ENCODE measurements at regions not wholly inside any gene's neighbourhood (a gene's known extent, or its start where the extent isn't known, plus 50 kb on each side); places are given as distances from the start of the nearest gene placed in this dataset.

GRCh38 chr4:148800940-148801339 is 358.7 kb upstream of the NR3C2 start:
- H3K36me3 ChIP-seq (ENCODE audit: control insufficient read depth in 1 of 2, insufficient read depth in 2 of 2, low read length in 2 of 2): no peaks in the 10 kb centered on the region
- no peaks in the 10 kb centered on the region for H3K27me3 ChIP-seq (ENCODE audit: low read depth, low read length)
- H3K4me3 ChIP-seq (ENCODE audit: low read depth in 1 of 2, low read length in 2 of 2): no peak overlapping the region
- no peaks in the 10 kb centered on the region for H3K9me3 ChIP-seq (ENCODE audit: control insufficient read depth in 1 of 2, low read length in 2 of 2)
- H3K27ac ChIP-seq (ENCODE audit: low read length): no peak overlapping the region
- H3K4me1 ChIP-seq (ENCODE audit: control insufficient read depth in 1 of 2, insufficient read depth in 2 of 2, low read length in 2 of 2): no peaks in the 10 kb centered on the region

- Histone ChIP-seq H3K9me3 (ENCODE audit: control insufficient read depth in 1 of 2, low read length in 2 of 2) (no peaks in the 10 kb centered on the region), H3K4me1 (ENCODE audit: control insufficient read depth in 1 of 2, insufficient read depth in 2 of 2, low read length in 2 of 2) (no peaks in the 10 kb centered on the region), H3K4me3 (ENCODE audit: low read depth in 1 of 2, low read length in 2 of 2) (no peak overlapping the region), H3K27me3 (ENCODE audit: low read depth, low read length) (no peaks in the 10 kb centered on the region), H3K27ac (ENCODE audit: low read length) (no peak overlapping the region), H3K36me3 (ENCODE audit: control insufficient read depth in 1 of 2, insufficient read depth in 2 of 2, low read length in 2 of 2) (no peaks in the 10 kb centered on the region)
Observed at GRCh38 chr4:148800336-148800885, 358.2 kb upstream of the NR3C2 start.

- Histone ChIP-seq H3K27me3 (ENCODE audit: low read depth, low read length) (no peaks in the 10 kb centered on the region), H3K4me3 (ENCODE audit: low read depth in 1 of 2, low read length in 2 of 2) (no peak overlapping the region), H3K27ac (ENCODE audit: low read length) (no peak overlapping the region), H3K36me3 (ENCODE audit: control insufficient read depth in 1 of 2, insufficient read depth in 2 of 2, low read length in 2 of 2) (no peaks in the 10 kb centered on the region), H3K9me3 (ENCODE audit: control insufficient read depth in 1 of 2, low read length in 2 of 2) (no peaks in the 10 kb centered on the region), H3K4me1 (ENCODE audit: control insufficient read depth in 1 of 2, insufficient read depth in 2 of 2, low read length in 2 of 2) (no peaks in the 10 kb centered on the region)
Observed at GRCh38 chr4:148795156-148795864, 353.1 kb upstream of the NR3C2 start.

GRCh38 chr4:148793221-148793620 is 351.0 kb upstream of the NR3C2 start:
- no peak overlapping the region for H3K27ac ChIP-seq (ENCODE audit: low read length)
- no peaks in the 10 kb centered on the region for H3K9me3 ChIP-seq (ENCODE audit: control insufficient read depth in 1 of 2, low read length in 2 of 2)
- H3K36me3 ChIP-seq (ENCODE audit: control insufficient read depth in 1 of 2, insufficient read depth in 2 of 2, low read length in 2 of 2): no peaks in the 10 kb centered on the region
- H3K4me3 ChIP-seq (ENCODE audit: low read depth in 1 of 2, low read length in 2 of 2): no peak overlapping the region
- H3K4me1 ChIP-seq (ENCODE audit: control insufficient read depth in 1 of 2, insufficient read depth in 2 of 2, low read length in 2 of 2): no peaks in the 10 kb centered on the region
- no peaks in the 10 kb centered on the region for H3K27me3 ChIP-seq (ENCODE audit: low read depth, low read length)

GRCh38 chr4:148790691-148791090 is 348.5 kb upstream of the NR3C2 start:
- Histone ChIP-seq H3K4me3 (ENCODE audit: low read depth in 1 of 2, low read length in 2 of 2) (no peak overlapping the region), H3K9me3 (ENCODE audit: control insufficient read depth in 1 of 2, low read length in 2 of 2) (no peaks in the 10 kb centered on the region), H3K36me3 (ENCODE audit: control insufficient read depth in 1 of 2, insufficient read depth in 2 of 2, low read length in 2 of 2) (no peaks in the 10 kb centered on the region), H3K27me3 (ENCODE audit: low read depth, low read length) (no peaks in the 10 kb centered on the region), H3K4me1 (ENCODE audit: control insufficient read depth in 1 of 2, insufficient read depth in 2 of 2, low read length in 2 of 2) (no peaks in the 10 kb centered on the region), H3K27ac (ENCODE audit: low read length) (no peak overlapping the region)

- Histone ChIP-seq H3K27ac (ENCODE audit: low read length) (no peak overlapping the region), H3K4me3 (ENCODE audit: low read depth in 1 of 2, low read length in 2 of 2) (no peak overlapping the region), H3K27me3 (ENCODE audit: low read depth, low read length) (no peaks in the 10 kb centered on the region), H3K9me3 (ENCODE audit: control insufficient read depth in 1 of 2, low read length in 2 of 2) (no peaks in the 10 kb centered on the region), H3K36me3 (ENCODE audit: control insufficient read depth in 1 of 2, insufficient read depth in 2 of 2, low read length in 2 of 2) (no peaks in the 10 kb centered on the region), H3K4me1 (ENCODE audit: control insufficient read depth in 1 of 2, insufficient read depth in 2 of 2, low read length in 2 of 2) (no peaks in the 10 kb centered on the region)
Observed at GRCh38 chr4:148790246-148790645, 348.0 kb upstream of the NR3C2 start.

- Histone ChIP-seq H3K4me3 (ENCODE audit: low read depth in 1 of 2, low read length in 2 of 2) (no peak overlapping the region), H3K27ac (ENCODE audit: low read length) (no peak overlapping the region), H3K4me1 (ENCODE audit: control insufficient read depth in 1 of 2, insufficient read depth in 2 of 2, low read length in 2 of 2) (no peaks in the 10 kb centered on the region), H3K27me3 (ENCODE audit: low read depth, low read length) (no peaks in the 10 kb centered on the region), H3K9me3 (ENCODE audit: control insufficient read depth in 1 of 2, low read length in 2 of 2) (no peaks in the 10 kb centered on the region), H3K36me3 (ENCODE audit: control insufficient read depth in 1 of 2, insufficient read depth in 2 of 2, low read length in 2 of 2) (no peaks in the 10 kb centered on the region)
Observed at GRCh38 chr4:148787831-148788477, 345.7 kb upstream of the NR3C2 start.

- no peaks in the 10 kb centered on the region for H3K4me1 ChIP-seq (ENCODE audit: control insufficient read depth in 1 of 2, insufficient read depth in 2 of 2, low read length in 2 of 2)
- H3K36me3 ChIP-seq (ENCODE audit: control insufficient read depth in 1 of 2, insufficient read depth in 2 of 2, low read length in 2 of 2): no peaks in the 10 kb centered on the region
- no peaks in the 10 kb centered on the region for H3K9me3 ChIP-seq (ENCODE audit: control insufficient read depth in 1 of 2, low read length in 2 of 2)
- H3K27ac ChIP-seq (ENCODE audit: low read length): no peak overlapping the region
- no peaks in the 10 kb centered on the region for H3K27me3 ChIP-seq (ENCODE audit: low read depth, low read length)
- no peak overlapping the region for H3K4me3 ChIP-seq (ENCODE audit: low read depth in 1 of 2, low read length in 2 of 2)
Observed at GRCh38 chr4:148787285-148787684, 345.1 kb upstream of the NR3C2 start.

- Histone ChIP-seq H3K4me1 (ENCODE audit: control insufficient read depth in 1 of 2, insufficient read depth in 2 of 2, low read length in 2 of 2) (no peaks in the 10 kb centered on the region), H3K27me3 (ENCODE audit: low read depth, low read length) (no peaks in the 10 kb centered on the region), H3K4me3 (ENCODE audit: low read depth in 1 of 2, low read length in 2 of 2) (no peak overlapping the region), H3K27ac (ENCODE audit: low read length) (no peak overlapping the region), H3K36me3 (ENCODE audit: control insufficient read depth in 1 of 2, insufficient read depth in 2 of 2, low read length in 2 of 2) (no peaks in the 10 kb centered on the region), H3K9me3 (ENCODE audit: control insufficient read depth in 1 of 2, low read length in 2 of 2) (no peaks in the 10 kb centered on the region)
Observed at GRCh38 chr4:148786699-148787098, 344.5 kb upstream of the NR3C2 start.

GRCh38 chr4:148782284-148782683 is 340.1 kb upstream of the NR3C2 start:
- H3K9me3 ChIP-seq (ENCODE audit: control insufficient read depth in 1 of 2, low read length in 2 of 2): no peaks in the 10 kb centered on the region
- no peaks in the 10 kb centered on the region for H3K27me3 ChIP-seq (ENCODE audit: low read depth, low read length)
- H3K36me3 ChIP-seq (ENCODE audit: control insufficient read depth in 1 of 2, insufficient read depth in 2 of 2, low read length in 2 of 2): no peaks in the 10 kb centered on the region
- no peak overlapping the region for H3K27ac ChIP-seq (ENCODE audit: low read length)
- no peak overlapping the region for H3K4me3 ChIP-seq (ENCODE audit: low read depth in 1 of 2, low read length in 2 of 2)
- H3K4me1 ChIP-seq (ENCODE audit: control insufficient read depth in 1 of 2, insufficient read depth in 2 of 2, low read length in 2 of 2): no peaks in the 10 kb centered on the region

- no peaks in the 10 kb centered on the region for H3K9me3 ChIP-seq (ENCODE audit: control insufficient read depth in 1 of 2, low read length in 2 of 2)
- no peaks in the 10 kb centered on the region for H3K4me1 ChIP-seq (ENCODE audit: control insufficient read depth in 1 of 2, insufficient read depth in 2 of 2, low read length in 2 of 2)
- no peak overlapping the region for H3K4me3 ChIP-seq (ENCODE audit: low read depth in 1 of 2, low read length in 2 of 2)
Observed at GRCh38 chr4:148780426-148781005, 338.3 kb upstream of the NR3C2 start.

More at GRCh38 chr4:148780426-148781005, 338.3 kb upstream of the NR3C2 start:
- Histone ChIP-seq H3K27ac (ENCODE audit: low read length) (no peak overlapping the region), H3K27me3 (ENCODE audit: low read depth, low read length) (no peaks in the 10 kb centered on the region), H3K36me3 (ENCODE audit: control insufficient read depth in 1 of 2, insufficient read depth in 2 of 2, low read length in 2 of 2) (no peaks in the 10 kb centered on the region)

All from muscle layer of duodenum (tissue), 2 donors.